ENCODE measurements at regions not wholly inside any gene's neighbourhood (a gene's known extent, or its start where the extent isn't known, plus 50 kb on each side); places are given as distances from the start of the nearest gene placed in this dataset.

DNA sequence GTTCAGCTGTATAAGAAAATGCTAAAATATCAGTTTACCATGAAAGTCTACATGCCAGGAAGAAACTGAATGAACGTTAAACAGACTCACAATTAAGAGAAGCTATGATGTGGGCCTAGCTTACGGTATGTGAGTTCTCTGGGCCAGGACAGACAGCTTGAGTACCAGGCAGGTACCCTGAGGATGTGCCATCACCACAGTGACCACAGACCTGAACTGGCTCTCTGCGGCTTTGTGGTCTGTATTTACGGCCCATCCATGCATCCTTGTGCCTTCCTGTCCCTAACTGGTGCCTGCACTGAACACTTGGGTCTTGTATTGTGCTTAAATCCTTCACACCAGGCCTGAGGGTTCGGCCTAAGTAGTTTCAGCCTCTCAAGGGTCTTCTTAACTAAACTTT is 467.5 kb upstream of the PPP2R3A start:
- TF ChIP-seq, protein P1, sequence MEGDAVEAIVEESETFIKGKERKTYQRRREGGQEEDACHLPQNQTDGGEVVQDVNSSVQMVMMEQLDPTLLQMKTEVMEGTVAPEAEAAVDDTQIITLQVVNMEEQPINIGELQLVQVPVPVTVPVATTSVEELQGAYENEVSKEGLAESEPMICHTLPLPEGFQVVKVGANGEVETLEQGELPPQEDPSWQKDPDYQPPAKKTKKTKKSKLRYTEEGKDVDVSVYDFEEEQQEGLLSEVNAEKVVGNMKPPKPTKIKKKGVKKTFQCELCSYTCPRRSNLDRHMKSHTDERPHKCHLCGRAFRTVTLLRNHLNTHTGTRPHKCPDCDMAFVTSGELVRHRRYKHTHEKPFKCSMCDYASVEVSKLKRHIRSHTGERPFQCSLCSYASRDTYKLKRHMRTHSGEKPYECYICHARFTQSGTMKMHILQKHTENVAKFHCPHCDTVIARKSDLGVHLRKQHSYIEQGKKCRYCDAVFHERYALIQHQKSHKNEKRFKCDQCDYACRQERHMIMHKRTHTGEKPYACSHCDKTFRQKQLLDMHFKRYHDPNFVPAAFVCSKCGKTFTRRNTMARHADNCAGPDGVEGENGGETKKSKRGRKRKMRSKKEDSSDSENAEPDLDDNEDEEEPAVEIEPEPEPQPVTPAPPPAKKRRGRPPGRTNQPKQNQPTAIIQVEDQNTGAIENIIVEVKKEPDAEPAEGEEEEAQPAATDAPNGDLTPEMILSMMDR (IDR thresholded peaks at IDR 0.05) = no peak
- TF ChIP-seq EP300 (IDR thresholded peaks at IDR 0.05) (no peak), POLR2AphosphoS5 (IDR thresholded peaks at IDR 0.05) (no peak), POLR2A (IDR thresholded peaks at IDR 0.05) (no peak)

All from gastroesophageal sphincter (tissue), 3 donors.